T47D (cell line): ENCODE measurements at regions not wholly inside any gene's neighbourhood (a gene's known extent, or its start where the extent isn't known, plus 50 kb on each side); places are given as distances from the start of the nearest gene placed in this dataset.

Experiments used
- DNase-seq, 2 experiments: peaks; one replicate each; pipeline versions ENCODE4 v3.0.0 to v3.0.0-alpha.2; 2011 to 2012; ENCODE audit warnings: low read depth in 1 of 2, low spot score in 1 of 2
- JUND ChIP-seq: IDR thresholded peaks from 2 replicates; pipeline ENCODE4 v1.6.1; 2012; ENCODE audit warnings: low read depth
- in situ Hi-C: cut with HindIII; loops from 2 replicates; pipeline ENCODE4 v1.10.0; 2016; ENCODE audit warnings: low sequenced_read_pairs, low pct_unique_long_range_greater_than_20kb

DNA sequence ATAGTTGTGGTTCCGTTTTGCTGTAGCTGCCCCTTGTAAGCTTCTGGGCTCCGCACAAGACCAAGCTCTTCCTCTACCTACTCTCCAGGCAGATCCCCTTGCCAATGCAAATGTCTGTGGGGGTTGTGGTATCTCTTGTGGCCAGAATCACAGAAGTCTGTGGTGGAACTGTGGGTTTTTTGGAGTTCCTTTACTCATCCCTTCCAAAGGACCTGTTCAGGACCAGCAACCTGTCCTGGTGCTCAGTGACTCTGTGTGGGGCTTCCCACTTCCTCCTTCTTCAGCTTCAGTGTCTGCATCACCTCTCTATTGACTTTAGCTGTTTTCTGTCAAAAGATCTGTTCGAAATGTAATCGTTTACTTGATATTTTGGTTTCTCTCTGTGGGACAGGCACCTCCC is 441.3 kb upstream of the ADAMTSL1 start:
- no peak for TF ChIP-seq JUND
- in situ Hi-C loops = no loop called here
- no peak for DNase-seq

DNA sequence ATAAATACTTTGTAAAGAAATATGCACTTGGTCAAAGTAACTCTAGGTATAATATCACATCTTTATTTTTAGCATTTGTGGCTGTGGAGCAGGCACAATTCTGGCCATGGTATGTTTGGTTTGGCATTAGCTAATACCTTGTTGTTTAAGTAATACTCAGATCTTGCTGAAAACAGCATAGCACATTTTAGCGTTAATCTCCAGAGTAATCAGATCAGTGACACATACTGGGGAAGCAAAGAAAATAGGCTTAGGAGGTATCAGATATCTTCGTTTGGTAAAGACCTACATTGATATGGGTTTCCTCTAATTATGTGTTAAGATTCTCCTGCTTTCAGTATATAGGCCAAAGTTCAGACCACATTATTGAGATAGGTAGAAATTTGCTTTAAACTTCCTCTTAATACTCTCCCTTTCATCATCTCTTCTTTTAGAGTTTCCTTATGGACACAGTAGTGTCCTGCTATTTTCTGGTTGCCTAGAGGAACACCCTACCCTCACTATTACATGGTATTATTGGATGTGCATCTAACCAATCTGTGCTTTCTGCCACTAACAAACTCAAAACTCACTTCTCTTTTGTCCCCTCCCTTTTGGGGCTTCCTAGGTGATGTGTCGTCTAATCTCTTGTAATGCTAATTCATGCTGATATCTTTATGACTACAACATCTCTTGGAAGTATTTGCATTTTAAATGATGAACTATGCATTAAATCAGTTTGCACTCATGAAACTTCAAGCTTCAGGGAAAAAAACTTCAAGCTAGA is 437.3 kb upstream of the ADAMTSL1 start:
- no peak for TF ChIP-seq JUND
- in situ Hi-C loops = no loop called here
- DNase-seq = no peak

DNA sequence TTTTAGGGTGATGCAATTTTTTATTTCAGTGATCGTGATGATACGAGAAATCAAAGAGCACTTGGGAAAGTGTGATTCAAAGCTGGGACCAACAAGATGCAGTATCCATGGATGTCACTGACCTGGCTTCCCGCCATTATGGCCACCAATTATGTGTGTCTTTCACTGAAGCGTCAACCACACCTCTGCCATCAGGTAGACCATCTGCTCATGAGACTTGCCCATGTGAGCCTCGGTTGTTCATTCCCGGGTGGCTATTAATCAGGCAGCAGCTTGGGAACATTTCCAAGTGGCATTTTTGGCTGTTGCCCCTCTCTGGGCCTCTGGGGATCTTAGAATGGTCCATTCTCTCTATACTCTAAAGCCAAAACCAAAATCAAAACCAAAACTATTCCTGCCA is 436.0 kb upstream of the ADAMTSL1 start:
- DNase-seq = no peak
- in situ Hi-C loops = no loop called here
- no peak for TF ChIP-seq JUND

DNA sequence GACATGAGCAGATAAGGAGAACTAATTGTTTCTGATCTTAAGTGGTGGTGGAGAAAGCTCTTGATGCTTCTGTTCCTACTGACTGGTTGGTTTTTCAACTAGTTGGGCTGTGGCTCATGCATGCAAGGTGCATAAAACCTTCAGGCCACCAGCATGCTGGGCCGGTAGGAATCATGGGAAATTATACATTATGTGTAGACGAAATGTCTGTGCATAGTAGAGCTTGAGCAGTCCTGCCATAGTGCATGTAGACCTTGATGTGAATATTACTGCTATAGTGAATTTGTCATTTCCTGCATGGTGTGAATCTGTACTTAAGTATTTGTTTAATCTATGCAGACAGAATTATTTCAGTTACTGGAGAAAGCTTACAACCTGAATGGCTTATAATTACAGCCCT is 433.6 kb upstream of the ADAMTSL1 start:
- in situ Hi-C loops = no loop called here
- no peak for TF ChIP-seq JUND
- no peak for DNase-seq

DNA sequence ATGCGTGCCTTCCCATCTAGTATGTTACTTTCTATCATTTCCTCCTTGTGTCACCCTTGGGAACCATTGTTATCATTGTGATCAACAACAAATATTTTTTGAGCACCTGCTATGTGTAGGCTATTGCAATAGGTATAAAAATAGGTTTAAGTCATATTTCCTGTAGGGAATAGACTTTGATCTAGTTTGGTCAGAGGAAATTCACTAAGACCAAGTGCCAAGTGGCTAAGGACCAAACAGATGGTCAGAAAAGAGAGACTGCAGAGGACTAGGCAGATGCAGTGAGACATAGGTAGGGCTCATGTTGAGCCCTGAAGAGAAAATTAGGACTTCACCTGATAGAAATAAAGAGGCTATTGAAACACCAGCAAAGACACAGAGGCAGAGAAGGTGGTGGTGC is 430.0 kb upstream of the ADAMTSL1 start:
- in situ Hi-C loops = no loop called here

DNA sequence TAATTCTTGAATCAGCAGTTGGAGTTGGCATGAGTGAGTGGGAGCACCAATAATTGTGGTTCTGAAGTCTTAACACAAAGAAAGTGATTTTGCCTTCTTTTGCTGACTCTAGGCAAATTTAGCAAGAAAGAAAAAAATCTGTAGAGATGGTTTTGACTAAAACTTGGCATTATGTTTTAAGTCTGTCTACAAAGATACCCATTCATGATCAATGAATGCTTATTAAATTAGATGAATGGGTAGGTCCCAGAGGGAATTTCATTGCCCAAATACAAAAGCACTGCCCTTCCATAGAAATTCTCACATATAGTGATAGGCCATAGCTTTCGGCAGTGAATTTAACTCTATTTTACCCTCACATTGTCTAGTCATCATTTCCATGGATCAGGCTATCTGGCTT is 428.6 kb upstream of the ADAMTSL1 start:
- in situ Hi-C loops = no loop called here
- no peak for TF ChIP-seq JUND
- DNase-seq = no peak

More for the DNA sequence above, 430.0 kb upstream of the ADAMTSL1 start:
- no peak for TF ChIP-seq JUND
- DNase-seq = no peak

DNA sequence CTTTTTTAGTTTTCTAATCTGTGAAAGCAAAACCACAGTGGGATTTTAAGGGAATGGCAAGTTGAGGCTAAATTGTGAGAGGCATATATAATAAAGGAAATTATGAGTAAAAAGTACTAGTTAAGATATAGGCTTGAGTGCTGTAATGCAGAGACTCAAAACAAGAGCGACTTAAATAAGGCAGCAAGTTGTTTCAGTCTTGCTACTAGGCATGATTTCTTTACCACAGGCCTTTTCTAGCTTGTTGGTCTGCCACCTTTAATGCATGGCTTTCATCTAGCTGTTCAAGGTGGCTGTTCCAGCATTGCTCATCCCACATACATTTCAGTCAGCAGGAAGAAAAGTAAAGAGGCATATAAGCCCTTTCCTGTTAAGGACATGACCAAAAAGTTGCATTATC is 427.9 kb upstream of the ADAMTSL1 start:
- in situ Hi-C loops = no loop called here
- no peak for DNase-seq
- no peak for TF ChIP-seq JUND

DNA sequence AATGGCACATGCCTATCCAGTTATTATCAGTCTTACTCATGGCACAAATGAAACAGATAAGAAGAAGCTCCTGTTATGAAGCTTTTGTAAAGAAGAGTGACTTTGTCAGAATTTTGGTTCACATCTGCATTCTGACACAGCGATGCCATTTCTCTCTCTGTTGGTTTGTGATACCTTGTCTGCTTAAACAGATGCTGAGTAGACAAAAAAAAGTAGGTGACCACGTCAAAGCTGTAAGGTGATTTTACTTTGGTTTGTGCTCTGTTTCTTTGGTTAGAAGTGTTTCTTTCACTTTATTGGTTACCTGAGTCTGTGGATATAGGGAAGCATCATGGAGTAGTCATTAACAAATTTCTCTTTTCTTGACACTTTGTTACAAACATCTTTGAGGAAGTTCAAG is 422.3 kb upstream of the ADAMTSL1 start:
- in situ Hi-C loops = no loop called here
- no peak for TF ChIP-seq JUND
- DNase-seq = no peak

DNA sequence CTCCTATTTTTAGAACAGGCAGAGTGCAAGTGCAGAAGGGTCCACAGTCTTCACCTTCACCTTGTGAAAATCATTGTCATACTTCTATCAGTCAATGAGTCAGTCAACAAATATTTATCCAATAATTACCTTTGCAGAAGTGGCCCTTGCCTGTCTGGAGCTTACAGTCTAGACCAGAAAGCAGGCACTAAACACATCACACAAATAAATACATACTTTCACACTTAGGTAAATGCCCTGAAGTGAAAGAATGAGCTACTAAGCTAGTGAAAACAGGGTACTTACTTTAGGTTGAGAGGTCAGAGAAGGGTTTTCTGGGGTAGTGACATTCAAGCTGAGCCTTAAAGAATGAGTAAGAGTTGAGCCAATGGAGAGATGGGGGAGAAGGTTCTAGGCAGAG is 421.9 kb upstream of the ADAMTSL1 start:
- in situ Hi-C loops = no loop called here
- no peak for TF ChIP-seq JUND
- DNase-seq = no peak

DNA sequence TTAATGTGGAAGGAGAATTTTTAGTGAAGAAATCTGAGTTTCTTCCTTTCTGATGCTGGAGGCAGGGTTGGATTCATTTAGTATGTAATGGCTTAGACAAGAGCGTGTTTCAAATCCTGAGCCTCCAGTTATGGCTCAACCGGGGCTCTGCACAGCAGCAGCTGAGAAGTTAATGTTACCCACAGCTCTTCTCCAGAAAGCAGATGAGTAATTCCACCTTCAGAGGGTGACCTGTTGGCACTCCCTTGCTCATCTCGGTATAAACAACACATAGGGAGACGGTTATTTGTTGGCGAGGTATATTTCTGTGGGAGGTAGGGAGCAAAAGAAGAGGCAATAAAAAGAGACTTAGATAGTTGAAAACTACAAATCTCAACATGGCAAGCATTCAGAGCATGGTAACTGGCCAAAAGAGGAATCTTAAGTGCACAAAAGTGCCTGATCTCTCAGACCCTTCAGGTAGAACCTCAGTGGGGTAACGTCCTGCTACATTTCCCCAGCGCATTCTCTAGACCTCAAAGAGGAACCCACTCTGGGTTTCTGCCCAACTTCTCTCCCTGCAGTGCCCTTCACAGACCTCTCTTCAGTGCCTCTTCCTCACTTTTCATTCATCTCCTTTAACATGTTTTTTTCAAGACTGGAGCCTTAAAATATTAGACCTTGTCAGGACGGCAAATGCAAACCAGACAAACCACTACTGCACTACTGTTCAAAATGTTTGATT is 417.5 kb upstream of the ADAMTSL1 start:
- no peak for DNase-seq
- no peak for TF ChIP-seq JUND

DNA sequence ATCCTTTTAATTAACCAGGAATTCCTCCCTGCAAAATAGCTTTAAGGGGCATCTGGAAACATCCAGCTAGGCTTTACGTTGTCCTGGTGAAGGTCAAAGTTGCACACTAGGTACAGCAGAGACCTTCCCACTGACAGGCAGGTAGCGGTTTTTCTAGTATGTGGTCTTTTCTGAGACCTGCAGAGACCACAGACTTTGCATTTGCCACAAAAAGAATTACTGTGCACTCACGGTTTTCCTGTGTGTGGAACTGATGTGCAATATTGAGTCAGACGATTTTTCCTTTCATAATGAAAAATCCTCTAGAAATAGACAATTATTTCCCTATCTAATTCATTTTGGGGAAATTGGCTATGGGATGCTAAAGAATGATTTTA is 417.0 kb upstream of the ADAMTSL1 start:
- no peak for DNase-seq
- in situ Hi-C loops = no loop called here
- TF ChIP-seq JUND = no peak

More for the DNA sequence above, 417.5 kb upstream of the ADAMTSL1 start:
- in situ Hi-C loops = no loop called here

DNA sequence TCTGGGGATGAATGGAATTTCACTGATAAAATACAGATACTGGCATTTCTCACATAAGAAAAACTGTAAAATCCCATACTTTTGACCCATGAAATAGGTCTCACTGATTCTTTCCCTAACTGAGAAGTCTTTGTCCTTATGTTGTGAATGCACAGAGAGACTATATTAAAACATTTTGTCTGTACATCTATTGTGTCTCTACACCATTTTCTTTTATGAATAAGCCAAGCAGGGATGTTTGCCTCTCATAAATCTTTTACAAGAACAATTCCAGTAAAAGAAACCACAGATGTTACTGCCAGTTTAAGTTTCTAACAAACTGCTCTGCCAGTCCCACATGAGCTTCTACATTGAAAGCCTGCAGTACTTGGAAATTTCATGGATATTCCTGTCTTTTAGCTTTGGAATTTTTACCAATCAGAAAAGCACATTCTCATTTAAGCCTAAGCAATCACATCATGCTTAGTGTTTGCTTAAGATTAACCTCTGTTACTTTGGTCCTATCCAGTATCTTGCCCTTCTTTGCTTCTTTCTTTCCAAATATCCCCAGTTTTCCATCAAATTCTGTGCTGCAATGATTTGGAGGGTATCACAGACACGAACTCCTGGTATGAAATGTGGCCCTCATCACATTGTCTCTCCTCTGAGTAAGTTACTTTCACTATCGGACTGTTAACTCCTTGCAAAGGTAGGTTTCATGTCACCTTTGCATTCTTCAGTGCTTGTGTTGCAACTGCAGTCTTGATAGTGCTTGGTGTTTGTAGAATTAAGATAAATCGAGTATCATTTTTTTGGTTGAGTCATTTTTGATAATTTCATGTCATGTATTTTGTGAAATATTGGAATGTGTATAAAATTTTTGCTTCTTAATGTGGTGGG is 415.1 kb upstream of the ADAMTSL1 start:
- no peak for DNase-seq
- in situ Hi-C loops = no loop called here
- TF ChIP-seq JUND = no peak

DNA sequence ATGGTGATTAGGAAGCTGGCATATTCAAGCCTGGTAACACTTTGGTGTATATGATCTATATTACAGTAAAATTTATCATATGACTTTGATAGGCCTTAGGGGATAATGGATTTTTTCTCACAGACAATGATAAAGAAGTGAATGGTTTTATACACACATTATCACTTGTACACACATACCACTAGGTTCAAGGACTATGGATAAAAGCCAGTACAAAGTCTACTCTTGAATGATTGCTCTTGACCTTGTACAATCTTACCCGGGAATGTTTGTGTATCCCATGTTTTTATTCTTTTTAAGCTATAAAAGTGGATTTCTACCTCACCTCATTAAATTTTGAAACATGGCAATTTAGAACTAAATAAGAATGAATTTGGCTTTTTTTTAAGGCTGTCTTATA is 414.5 kb upstream of the ADAMTSL1 start:
- no peak for DNase-seq
- in situ Hi-C loops = no loop called here
- no peak for TF ChIP-seq JUND
